ENCODE measurements at regions not wholly inside any gene's neighbourhood (a gene's known extent, or its start where the extent isn't known, plus 50 kb on each side); places are given as distances from the start of the nearest gene placed in this dataset.

DNA sequence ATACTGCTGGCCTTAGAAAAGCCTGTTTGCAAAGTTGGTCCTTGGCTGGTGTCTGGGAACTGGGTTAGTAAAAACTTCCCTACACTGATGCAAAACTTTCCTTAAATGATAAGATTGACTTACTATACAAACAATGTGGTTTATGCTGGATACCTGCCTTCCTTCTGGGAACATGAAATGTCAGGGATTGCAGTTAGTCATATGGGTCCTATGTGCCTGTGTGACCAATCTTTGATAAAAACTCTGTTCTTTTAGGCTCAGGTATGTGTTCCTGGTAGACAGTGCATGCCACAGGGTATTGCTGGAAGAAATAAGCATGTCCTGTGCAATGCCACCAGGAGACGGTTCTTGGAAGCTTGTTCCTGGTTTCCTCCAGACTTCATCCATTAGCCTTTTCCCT is 173.3 kb downstream of the RMI1 start:
- DNase-seq (ENCODE audit: low read depth, low spot score) (no peak), FAIRE-seq (no peak)
- no peaks in the 10 kb centered on the region for H4K20me1 ChIP-seq (ENCODE audit: control insufficient read depth, extremely low read depth, insufficient read depth, low read length)
- dilution Hi-C loops (cut with MboI; ENCODE audit: extremely low pct_ligation_motif_present, low sequenced_read_pairs): no loop called here
- H2AFZ ChIP-seq (ENCODE audit: control insufficient read depth, low read length): no peak overlapping the region
- no peaks in the 10 kb centered on the region for H3K36me3 ChIP-seq (ENCODE audit: control insufficient read depth in 2 of 2, extremely low read depth in 1 of 2, insufficient read depth in 2 of 2, low read length in 2 of 2)
- H3K4me1 ChIP-seq (ENCODE audit: control insufficient read depth, extremely low read depth, insufficient read depth, low read length): no peaks in the 10 kb centered on the region
- H3K9me3 ChIP-seq (ENCODE audit: control insufficient read depth, low read depth, low read length): no peaks in the 10 kb centered on the region
- TF ChIP-seq, protein P1, sequence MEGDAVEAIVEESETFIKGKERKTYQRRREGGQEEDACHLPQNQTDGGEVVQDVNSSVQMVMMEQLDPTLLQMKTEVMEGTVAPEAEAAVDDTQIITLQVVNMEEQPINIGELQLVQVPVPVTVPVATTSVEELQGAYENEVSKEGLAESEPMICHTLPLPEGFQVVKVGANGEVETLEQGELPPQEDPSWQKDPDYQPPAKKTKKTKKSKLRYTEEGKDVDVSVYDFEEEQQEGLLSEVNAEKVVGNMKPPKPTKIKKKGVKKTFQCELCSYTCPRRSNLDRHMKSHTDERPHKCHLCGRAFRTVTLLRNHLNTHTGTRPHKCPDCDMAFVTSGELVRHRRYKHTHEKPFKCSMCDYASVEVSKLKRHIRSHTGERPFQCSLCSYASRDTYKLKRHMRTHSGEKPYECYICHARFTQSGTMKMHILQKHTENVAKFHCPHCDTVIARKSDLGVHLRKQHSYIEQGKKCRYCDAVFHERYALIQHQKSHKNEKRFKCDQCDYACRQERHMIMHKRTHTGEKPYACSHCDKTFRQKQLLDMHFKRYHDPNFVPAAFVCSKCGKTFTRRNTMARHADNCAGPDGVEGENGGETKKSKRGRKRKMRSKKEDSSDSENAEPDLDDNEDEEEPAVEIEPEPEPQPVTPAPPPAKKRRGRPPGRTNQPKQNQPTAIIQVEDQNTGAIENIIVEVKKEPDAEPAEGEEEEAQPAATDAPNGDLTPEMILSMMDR (optimal IDR thresholded peaks at IDR 0.05 in 1 of 3, IDR thresholded peaks at IDR 0.05 in 1 of 3, conservative IDR thresholded peaks at IDR 0.05 in 1 of 3; ENCODE audit: extremely low read depth in 1 of 3, insufficient read depth in 2 of 3, low read length in 3 of 3): no peak
- no peaks in the 10 kb centered on the region for H3K9me1 ChIP-seq (ENCODE audit: control insufficient read depth, extremely low read depth, insufficient read depth, low read length)
- H3K4me2 ChIP-seq (ENCODE audit: control insufficient read depth, extremely low read depth, insufficient read depth, low read depth, low read length): no peak overlapping the region
- H3K27ac ChIP-seq (ENCODE audit: control insufficient read depth, insufficient read depth, low read length): no peak overlapping the region
- H3K4me3 ChIP-seq (ENCODE audit: control insufficient read depth in 2 of 3, extremely low read depth in 1 of 3, insufficient read depth in 2 of 3, low read depth in 1 of 3, low read length in 3 of 3): no peak overlapping the region
- H3K27me3 ChIP-seq (ENCODE audit: control insufficient read depth, extremely low read depth, insufficient read depth, low read length): no peaks in the 10 kb centered on the region
- no peaks in the 10 kb centered on the region for H3K79me2 ChIP-seq (ENCODE audit: control insufficient read depth, insufficient read depth, low read length)
- no peak overlapping the region for H3K9ac ChIP-seq (ENCODE audit: control insufficient read depth, extremely low read depth, insufficient read depth, low read length)

DNA sequence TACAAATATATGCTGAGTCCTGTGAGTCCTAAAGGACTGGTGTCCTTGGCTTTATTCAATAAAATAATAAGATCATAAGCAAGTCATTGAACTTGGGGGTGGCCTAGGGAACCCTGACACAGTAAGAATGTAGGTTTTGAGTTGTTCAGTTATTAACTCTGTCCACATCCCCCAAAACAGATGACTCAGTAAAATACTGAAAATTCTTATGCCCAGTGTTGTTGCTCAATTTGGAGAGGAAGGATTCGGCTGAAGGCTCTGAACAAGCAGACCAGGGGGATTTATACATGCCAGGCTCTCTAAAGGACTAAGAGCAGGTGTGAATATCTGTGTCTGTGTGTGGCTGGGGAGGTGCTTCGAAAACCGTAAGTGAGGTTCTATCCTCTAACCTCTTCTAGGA is 173.7 kb downstream of the RMI1 start:
- no peak overlapping the region for H3K4me2 ChIP-seq (ENCODE audit: control insufficient read depth, extremely low read depth, insufficient read depth, low read depth, low read length)
- no peaks in the 10 kb centered on the region for H3K79me2 ChIP-seq (ENCODE audit: control insufficient read depth, insufficient read depth, low read length)
- H2AFZ ChIP-seq (ENCODE audit: control insufficient read depth, low read length): no peak overlapping the region
- H3K36me3 ChIP-seq (ENCODE audit: control insufficient read depth in 2 of 2, extremely low read depth in 1 of 2, insufficient read depth in 2 of 2, low read length in 2 of 2): no peaks in the 10 kb centered on the region
- H3K27ac ChIP-seq (ENCODE audit: control insufficient read depth, insufficient read depth, low read length): no peak overlapping the region
- no peaks in the 10 kb centered on the region for H4K20me1 ChIP-seq (ENCODE audit: control insufficient read depth, extremely low read depth, insufficient read depth, low read length)
- no peak overlapping the region for H3K4me3 ChIP-seq (ENCODE audit: control insufficient read depth in 2 of 3, extremely low read depth in 1 of 3, insufficient read depth in 2 of 3, low read depth in 1 of 3, low read length in 3 of 3)
- dilution Hi-C loops (cut with MboI; ENCODE audit: extremely low pct_ligation_motif_present, low sequenced_read_pairs): no loop called here
- TF ChIP-seq, protein P1 (optimal IDR thresholded peaks at IDR 0.05 in 1 of 3, IDR thresholded peaks at IDR 0.05 in 1 of 3, conservative IDR thresholded peaks at IDR 0.05 in 1 of 3; ENCODE audit: extremely low read depth in 1 of 3, insufficient read depth in 2 of 3, low read length in 3 of 3): no peak
- no peak for TF ChIP-seq EZH2 (IDR thresholded peaks at IDR 0.05; ENCODE audit: low read length)
- H3K27me3 ChIP-seq (ENCODE audit: control insufficient read depth, extremely low read depth, insufficient read depth, low read length): no peaks in the 10 kb centered on the region
- H3K9ac ChIP-seq (ENCODE audit: control insufficient read depth, extremely low read depth, insufficient read depth, low read length): no peak overlapping the region
- DNase-seq (ENCODE audit: low read depth, low spot score) (no peak), FAIRE-seq (no peak)
- no peaks in the 10 kb centered on the region for H3K9me1 ChIP-seq (ENCODE audit: control insufficient read depth, extremely low read depth, insufficient read depth, low read length)
- no peaks in the 10 kb centered on the region for H3K9me3 ChIP-seq (ENCODE audit: control insufficient read depth, low read depth, low read length)
- no peaks in the 10 kb centered on the region for H3K4me1 ChIP-seq (ENCODE audit: control insufficient read depth, extremely low read depth, insufficient read depth, low read length)

All from keratinocyte (primary cell).